SKM-1 treated with dmso at 0.1 percent for 144 hours (cell line): ENCODE measurements at regions not wholly inside any gene's neighbourhood (a gene's known extent, or its start where the extent isn't known, plus 50 kb on each side); places are given as distances from the start of the nearest gene placed in this dataset.

Experiments used
- DNase-seq: peaks from one replicate; lab custom pipeline; 2025; ENCODE audit not compliant: unreplicated experiment; lab: John Stamatoyannopoulos, UW

DNA sequence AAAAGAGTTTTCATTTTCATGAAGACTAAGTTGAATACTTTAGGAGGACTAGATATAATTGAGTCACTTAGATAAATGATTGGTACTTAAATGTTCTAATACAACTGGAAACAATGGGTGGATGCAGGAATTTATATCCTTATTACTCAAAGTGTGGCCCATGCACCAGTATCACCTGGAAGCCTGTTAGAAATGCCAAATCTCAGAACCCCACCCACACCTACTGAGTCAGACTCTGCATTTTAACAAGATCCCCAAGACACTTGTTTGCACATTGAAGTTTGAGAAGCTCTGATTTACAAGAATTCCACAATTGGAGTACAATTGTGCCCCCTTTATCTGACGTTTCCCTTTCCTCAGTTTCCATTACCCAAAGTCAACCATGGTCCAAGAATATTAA, 239.0 kb downstream of the AUH start:
- no peak for DNase-seq

DNA sequence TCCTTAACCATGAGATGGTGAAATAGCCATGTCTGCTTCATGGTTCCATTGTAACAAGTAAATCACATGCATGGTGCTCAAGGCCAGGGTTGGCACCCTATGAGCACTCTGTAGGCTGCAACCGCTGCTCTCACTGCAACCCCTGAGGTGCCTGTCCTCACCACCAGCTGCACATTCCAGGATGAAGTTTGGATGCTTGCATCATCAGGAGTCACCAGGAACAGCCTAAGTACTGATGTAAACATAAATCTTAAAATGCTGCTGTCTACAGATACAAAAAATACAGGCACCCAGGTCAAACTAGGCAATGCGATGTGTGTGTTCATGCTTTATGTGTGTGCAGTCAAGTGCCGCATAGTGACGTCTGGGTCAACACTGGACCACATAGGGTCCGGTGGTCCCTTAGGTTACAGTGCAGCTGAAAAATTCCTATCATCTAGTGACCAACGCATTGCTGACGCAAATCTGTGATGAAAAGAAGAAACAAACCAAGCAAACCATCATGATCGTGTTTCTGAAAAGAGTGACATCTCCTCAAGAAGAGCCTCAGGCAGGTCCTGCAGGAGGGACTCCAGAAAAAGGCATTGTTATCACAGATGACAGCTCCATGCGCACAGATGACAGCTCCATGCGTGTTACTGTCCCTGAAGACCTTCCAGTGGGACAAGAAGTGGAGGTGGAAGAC, 234.8 kb downstream of the AUH start:
- DNase-seq, result no peak

GRCh38 chr9:91127653-91128052, 234.1 kb downstream of the AUH start:
- no peak for DNase-seq

DNA sequence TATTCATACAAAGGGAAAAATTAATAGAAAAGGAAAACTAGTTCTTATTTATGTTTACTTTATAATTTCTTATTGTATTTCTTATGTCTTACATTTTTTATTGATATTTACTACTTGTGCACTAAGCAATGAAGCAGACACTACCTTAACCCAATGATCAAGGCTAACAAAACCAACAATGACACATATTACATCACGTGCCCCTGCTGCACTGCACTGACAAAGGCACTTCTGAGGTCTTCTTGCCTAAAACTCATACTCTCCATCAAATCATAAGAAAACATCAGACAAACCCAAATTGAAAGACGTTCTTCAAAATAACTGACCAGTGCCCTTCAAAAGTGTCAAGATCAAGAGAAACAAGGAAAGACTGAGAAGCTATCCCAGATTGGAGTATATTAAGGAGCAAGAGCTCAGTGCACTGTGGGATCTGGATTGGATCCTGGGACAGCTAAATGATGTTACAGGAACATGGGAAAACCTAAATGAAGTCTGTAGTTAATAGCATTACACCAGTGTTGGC, 230.9 kb downstream of the AUH start:
- no peak for DNase-seq

DNA sequence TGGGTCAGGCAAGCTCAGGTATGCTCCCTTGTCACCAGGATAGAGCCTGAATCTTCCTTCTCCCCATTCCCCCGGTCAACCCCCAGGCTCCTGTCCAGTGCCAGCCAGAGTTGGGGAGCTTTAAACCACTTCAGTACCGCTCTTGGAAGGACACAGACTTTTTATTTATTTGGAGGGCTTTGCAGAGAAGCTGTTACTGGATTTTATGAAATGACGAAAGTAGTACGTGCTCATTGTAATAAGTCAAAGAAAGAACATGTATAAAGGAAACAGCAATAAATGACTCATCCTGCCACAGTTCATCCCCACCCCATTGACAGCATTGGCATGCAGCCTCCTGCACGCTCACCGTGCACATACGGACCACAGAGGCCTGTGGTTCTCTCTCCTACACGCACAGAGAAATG, 230.3 kb downstream of the AUH start:
- DNase-seq, result no peak

GRCh38 chr9:91132576-91133073, 229.1 kb downstream of the AUH start:
- DNase-seq, result no peak

DNA sequence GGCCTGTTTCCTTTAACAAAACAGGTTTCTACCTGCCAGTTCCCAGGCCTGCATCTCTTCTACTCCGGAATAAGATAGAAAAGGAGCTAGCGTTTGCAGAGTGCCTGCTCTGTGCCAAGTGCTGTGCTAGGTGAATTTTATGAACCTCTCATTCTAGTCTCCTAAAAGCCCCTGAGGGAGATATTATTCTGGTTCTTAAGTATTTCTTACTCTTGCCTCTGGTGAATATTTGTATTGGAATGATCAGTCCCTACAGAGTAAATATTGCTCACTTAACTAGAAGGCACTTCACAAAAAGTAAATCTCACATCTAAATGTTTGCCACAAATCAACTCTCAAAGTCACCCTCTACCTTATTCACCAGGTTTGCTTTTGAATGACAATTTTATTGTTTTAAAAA, 227.1 kb downstream of the AUH start:
- DNase-seq, result no peak

DNA sequence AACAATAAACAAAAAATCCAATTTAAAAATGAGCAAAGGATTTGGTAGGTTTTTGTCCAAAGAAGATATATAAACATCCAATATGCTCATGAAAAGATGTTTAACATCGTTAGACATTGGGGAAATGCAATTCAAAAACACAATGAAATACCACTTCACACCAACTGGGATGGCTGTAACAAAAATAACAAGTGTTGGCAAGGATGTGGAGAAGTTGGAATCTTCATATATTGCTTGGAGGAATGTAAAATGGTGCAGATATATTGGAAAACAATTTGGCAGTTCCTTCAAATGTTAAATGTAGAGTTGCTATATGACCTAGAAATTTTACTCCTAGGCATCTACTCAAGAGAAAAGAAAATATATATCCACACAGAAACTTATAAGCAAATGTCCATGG, 224.3 kb downstream of the AUH start:
- no peak for DNase-seq

- DNase-seq, result no peak
Observed at GRCh38 chr9:91138760-91139159, 223.0 kb downstream of the AUH start.

GRCh38 chr9:91141407-91141965, 220.2 kb downstream of the AUH start:
- DNase-seq, result no peak

GRCh38 chr9:91143162-91143561, 218.6 kb downstream of the AUH start:
- DNase-seq, result no peak

DNA sequence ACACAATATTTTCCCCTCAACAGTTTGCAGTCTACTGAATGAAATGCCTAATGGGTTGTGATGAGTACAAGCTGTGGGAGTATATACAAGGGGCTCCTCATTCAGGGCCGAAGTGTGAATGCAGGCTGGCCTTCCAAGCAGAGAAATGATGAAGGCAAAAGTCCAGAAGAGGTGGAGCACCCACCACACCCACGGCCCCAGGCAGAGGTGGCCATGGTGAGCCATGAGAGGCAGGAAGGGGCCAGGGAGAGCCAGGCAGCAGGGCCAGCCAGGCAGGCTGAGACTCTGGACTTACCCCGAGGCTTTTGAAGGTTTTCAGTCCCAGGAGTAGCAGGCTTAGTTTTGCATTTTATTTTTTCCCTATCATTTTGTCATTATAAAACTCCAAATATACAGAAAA, 218.1 kb downstream of the AUH start:
- DNase-seq, result no peak

DNA sequence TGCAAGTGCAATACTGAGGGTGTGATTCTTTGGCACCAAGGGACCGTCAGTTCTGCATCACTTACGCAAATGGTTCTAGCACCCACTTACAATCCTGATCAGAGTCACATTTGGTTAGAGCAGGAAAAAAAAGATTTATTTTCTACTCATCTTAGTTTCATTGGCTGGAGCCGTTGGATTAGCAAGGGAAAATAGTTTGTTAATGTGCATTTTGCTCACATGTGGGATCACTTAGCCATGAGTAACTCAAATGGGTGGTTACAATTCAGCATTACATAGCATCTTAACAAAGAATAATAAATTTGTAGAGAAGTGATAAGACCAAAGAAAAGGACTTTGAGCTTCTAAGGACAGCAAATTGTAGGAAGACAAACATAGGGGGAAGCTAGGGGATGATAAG, 216.9 kb downstream of the AUH start:
- no peak for DNase-seq

- DNase-seq, result no peak
Observed at GRCh38 chr9:91145496-91145895, 216.2 kb downstream of the AUH start.

DNA sequence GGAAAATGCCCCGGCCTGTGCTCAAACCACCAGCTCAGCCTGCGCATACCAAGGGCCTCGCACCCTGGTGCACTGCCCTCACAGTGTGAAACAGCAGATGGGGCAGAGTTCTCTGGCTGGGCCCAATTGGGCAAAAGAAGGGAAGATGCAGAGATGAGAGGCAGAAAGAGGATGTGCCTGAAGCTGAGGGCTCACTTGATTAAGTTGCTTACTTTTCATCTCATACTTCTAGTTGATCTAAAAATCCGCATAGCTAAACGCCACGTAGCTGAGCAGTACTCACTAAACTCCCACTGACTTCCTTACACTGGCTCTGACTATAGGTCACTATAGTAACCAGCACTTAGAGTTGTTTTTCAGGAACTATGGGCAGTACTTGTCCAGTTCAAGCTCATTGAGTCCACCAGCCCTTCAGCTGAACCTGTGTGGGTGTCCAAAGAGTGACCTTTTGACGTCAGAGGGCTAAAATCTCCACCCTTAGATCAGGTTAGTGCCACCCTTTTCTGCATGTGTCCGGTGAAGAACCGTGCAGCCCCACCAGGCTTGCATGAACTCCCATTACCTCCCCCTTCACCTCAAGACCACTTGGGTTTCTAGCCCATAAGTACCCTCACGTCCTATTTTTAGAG, 215.2 kb downstream of the AUH start:
- DNase-seq, result no peak

DNA sequence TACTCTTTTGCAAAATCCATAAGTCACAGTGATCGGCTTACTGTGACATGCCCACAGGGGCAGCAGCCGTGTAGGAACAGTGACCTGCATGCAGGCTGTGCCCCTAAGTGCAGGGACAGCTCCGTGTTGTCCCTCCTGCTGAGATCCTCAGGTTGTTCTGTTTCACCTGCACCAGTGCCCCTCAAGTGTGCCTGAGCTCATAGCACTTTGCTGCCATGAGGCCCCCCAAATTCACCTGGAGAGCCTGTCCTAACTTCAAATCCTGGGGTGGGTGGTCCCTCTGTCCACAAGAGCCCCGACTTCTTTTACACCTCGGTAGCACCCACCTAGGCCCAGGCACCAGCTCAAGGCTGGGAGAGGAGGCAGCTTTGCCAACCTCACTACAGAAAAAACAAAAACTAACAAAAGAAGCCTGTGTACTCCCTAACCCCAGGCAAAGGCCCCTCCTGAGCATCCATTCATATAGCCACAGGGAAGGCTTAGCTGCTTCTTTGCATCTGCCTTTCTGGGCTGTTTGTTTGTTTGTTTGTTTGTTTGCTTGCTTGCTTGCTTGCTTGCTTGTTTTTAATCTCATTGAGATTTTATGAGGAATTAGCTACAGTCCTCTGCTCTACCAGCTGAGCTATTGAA, 214.5 kb downstream of the AUH start:
- DNase-seq, result no peak

DNA sequence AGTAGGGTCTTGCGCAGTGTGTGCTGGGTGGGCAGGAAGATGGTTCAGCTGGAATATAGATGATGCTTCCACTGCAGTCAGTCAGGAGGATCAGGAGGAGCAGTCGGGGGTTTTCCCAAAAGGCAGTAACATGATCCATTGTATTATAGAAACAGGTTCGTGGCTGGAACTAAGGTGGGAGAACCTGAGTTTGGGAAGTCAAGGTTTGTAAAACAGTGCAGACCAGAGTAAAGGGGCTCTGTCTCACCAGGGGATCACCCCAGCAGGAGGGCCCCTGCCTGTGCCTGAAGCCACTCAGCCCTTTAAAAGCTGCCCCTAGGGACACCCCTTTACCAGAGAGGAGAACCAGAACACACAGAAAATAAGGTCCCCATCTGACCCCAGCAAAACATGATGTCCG, 213.4 kb downstream of the AUH start:
- no peak for DNase-seq

DNA sequence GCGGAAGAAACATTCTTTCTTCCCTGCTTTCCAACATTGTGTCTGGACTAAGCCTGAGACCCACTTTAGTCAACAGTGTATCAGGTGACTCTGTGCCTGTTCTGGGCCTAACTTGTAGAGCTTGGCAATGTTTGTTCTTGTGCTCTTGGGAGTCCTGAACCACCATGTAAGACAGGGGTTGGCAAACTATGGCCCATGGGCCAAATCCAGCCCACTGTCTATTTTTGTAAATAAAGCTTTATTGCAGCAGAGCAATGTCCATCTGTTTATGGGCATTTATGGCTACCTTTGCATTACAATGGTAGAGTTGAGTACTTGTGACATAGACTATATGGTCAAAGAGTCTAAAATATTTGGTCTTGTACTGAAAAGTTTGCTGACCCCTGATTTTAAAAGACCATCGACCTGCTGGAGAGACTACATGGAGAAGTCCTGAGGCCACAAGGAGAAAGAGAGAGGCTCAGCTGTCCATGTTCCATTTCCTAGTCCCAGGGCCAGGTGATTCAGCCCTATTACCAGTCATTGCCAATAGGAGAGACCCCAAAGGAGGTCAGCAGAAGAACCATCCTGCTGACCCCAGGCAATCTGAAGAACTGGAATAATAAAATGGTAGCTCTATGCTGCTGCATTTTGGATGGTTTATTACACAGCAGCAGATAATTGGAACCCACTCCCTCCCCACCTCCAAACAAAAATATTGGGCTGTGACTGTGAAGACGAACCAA, 211.3 kb downstream of the AUH start:
- DNase-seq, result no peak

- peak; percentile 72 for DNase-seq
Observed at GRCh38 chr9:91150998-91151717, 210.6 kb downstream of the AUH start.

- DNase-seq, result no peak
Observed at GRCh38 chr9:91151718-91152095, 210.0 kb downstream of the AUH start.

GRCh38 chr9:91154686-91155085, 207.0 kb downstream of the AUH start:
- DNase-seq, result no peak
